ENCODE measurements at regions not wholly inside any gene's neighbourhood (a gene's known extent, or its start where the extent isn't known, plus 50 kb on each side); places are given as distances from the start of the nearest gene placed in this dataset.
"Not testable (repeated sequence)": the region's sequence is repeated elsewhere in the genome, so short reads cannot be mapped to it uniquely, and the experiment has no call there.

- DNase-seq, result no peak
Observed at GRCh38 chr2:19098467-19099160, 259.8 kb downstream of the OSR1 start.

- not testable (repeated sequence) for DNase-seq
Observed at GRCh38 chr2:19089476-19089875, 268.9 kb downstream of the OSR1 start.

- DNase-seq, result no peak
Observed at GRCh38 chr2:19086231-19086651, 272.2 kb downstream of the OSR1 start.

- DNase-seq, result no peak
Observed at GRCh38 chr2:19078709-19079108, 279.7 kb downstream of the OSR1 start.

GRCh38 chr2:19073522-19073921, 284.9 kb downstream of the OSR1 start:
- DNase-seq, result no peak

- no peak for DNase-seq
Observed at GRCh38 chr2:19072161-19072560, 286.3 kb downstream of the OSR1 start.

GRCh38 chr2:19070886-19071285, 287.5 kb downstream of the OSR1 start:
- DNase-seq, result no peak

GRCh38 chr2:19068206-19068605, 290.2 kb downstream of the OSR1 start:
- no peak for DNase-seq

GRCh38 chr2:19062370-19062769, 296.1 kb downstream of the OSR1 start:
- no peak for DNase-seq

GRCh38 chr2:19059076-19059475, 299.3 kb downstream of the OSR1 start:
- no peak for DNase-seq

- no peak for DNase-seq
Observed at GRCh38 chr2:19051203-19051831, 307.1 kb downstream of the OSR1 start.

- DNase-seq, result no peak
Observed at GRCh38 chr2:19050354-19050753, 308.1 kb downstream of the OSR1 start.

GRCh38 chr2:19048593-19049266, 309.7 kb downstream of the OSR1 start:
- DNase-seq, result no peak

- DNase-seq, result no peak
Observed at GRCh38 chr2:19046986-19047780, 311.2 kb downstream of the OSR1 start.

- no peak for DNase-seq
Observed at GRCh38 chr2:19045151-19045550, 313.3 kb downstream of the OSR1 start.

GRCh38 chr2:19043893-19044292, 314.5 kb downstream of the OSR1 start:
- DNase-seq, result no peak

- DNase-seq, result no peak
Observed at GRCh38 chr2:19041434-19042041, 316.9 kb downstream of the OSR1 start.

- DNase-seq, result no peak
Observed at GRCh38 chr2:19038071-19039015, 320.1 kb downstream of the OSR1 start.

GRCh38 chr2:19036091-19036490, 322.3 kb downstream of the OSR1 start:
- no peak for DNase-seq

- DNase-seq, result no peak
Observed at GRCh38 chr2:19035238-19035637, 323.2 kb downstream of the OSR1 start.

- no peak for DNase-seq
Observed at GRCh38 chr2:19033240-19033639, 325.2 kb downstream of the OSR1 start.

- DNase-seq, result no peak
Observed at GRCh38 chr2:19031642-19032041, 326.8 kb downstream of the OSR1 start.

Data from T1000 (cell line).